GM20000 (cell line): ENCODE measurements at regions not wholly inside any gene's neighbourhood (a gene's known extent, or its start where the extent isn't known, plus 50 kb on each side); places are given as distances from the start of the nearest gene placed in this dataset.
"Not testable (repeated sequence)": the region's sequence is repeated elsewhere in the genome, so short reads cannot be mapped to it uniquely, and the experiment has no call there.

Experiments
- DNase-seq: peaks from one replicate; pipeline ENCODE4 v3.0.0; 2012; ENCODE audit warnings: low spot score
- CTCF ChIP-seq: IDR thresholded peaks from 2 replicates; pipeline ENCODE4 v1.5.1; 2012; ENCODE audit warnings: mild to moderate bottlenecking, control low read depth; ENCODE audit errors: extremely low read depth, missing control alignments

GRCh38 chr3:25911525-25912295 is 121.8 kb downstream of the OXSM start:
- no peak for TF ChIP-seq CTCF
- no peak for DNase-seq

- no peak for TF ChIP-seq CTCF
- no peak for DNase-seq
Measured at GRCh38 chr3:25913179-25913578, 123.3 kb downstream of the OXSM start.

GRCh38 chr3:25915673-25916072 is 125.8 kb downstream of the OXSM start:
- no peak for TF ChIP-seq CTCF
- no peak for DNase-seq

GRCh38 chr3:25916321-25916720 is 126.4 kb downstream of the OXSM start:
- TF ChIP-seq CTCF = no peak
- DNase-seq = no peak

GRCh38 chr3:25931967-25932366 is 142.1 kb downstream of the OXSM start:
- DNase-seq = not testable (repeated sequence)

- no peak for DNase-seq
- TF ChIP-seq CTCF = no peak
Measured at GRCh38 chr3:25938566-25939325, 148.9 kb downstream of the OXSM start.

- no peak for DNase-seq
- TF ChIP-seq CTCF = no peak
Measured at GRCh38 chr3:25940935-25941334, 151.0 kb downstream of the OXSM start.
